ENCODE measurements at regions not wholly inside any gene's neighbourhood (a gene's known extent, or its start where the extent isn't known, plus 50 kb on each side); places are given as distances from the start of the nearest gene placed in this dataset.

GRCh38 chr14:82778601-82779000, 1244.9 kb upstream of the SEL1L start:
- TF ChIP-seq GABPA (IDR thresholded peaks at IDR 0.05; ENCODE audit: low read depth) (no peak), CTCF (IDR thresholded peaks at IDR 0.05; ENCODE audit: insufficient read depth, low read length) (no peak), POLR2AphosphoS5 (IDR thresholded peaks at IDR 0.05; ENCODE audit: low read depth) (no peak), REST (IDR thresholded peaks at IDR 0.05; ENCODE audit: insufficient replicate concordance, low read depth) (no peak), SPI1 (IDR thresholded peaks at IDR 0.05; ENCODE audit: borderline replicate concordance, low read depth) (no peak)
- Histone ChIP-seq H3K27ac (replicated peaks) (no peak overlapping the region), H3K4me3 (replicated peaks; ENCODE audit: insufficient read depth, low read length) (no peak overlapping the region), H3K27me3 (ENCODE audit: insufficient read depth, poor library complexity, severe bottlenecking) (no peaks in the 10 kb centered on the region)
- no peak for DNase-seq (ENCODE audit: low read depth in 1 of 2, low spot score in 1 of 2)

- Histone ChIP-seq H3K4me3 (replicated peaks; ENCODE audit: insufficient read depth, low read length) (no peak overlapping the region), H3K27me3 (ENCODE audit: insufficient read depth, poor library complexity, severe bottlenecking) (no peaks in the 10 kb centered on the region), H3K27ac (replicated peaks) (no peak overlapping the region)
- DNase-seq (ENCODE audit: low read depth in 1 of 2, low spot score in 1 of 2), result no peak
- TF ChIP-seq POLR2AphosphoS5 (IDR thresholded peaks at IDR 0.05; ENCODE audit: low read depth) (no peak), REST (IDR thresholded peaks at IDR 0.05; ENCODE audit: insufficient replicate concordance, low read depth) (no peak), GABPA (IDR thresholded peaks at IDR 0.05; ENCODE audit: low read depth) (no peak), SPI1 (IDR thresholded peaks at IDR 0.05; ENCODE audit: borderline replicate concordance, low read depth) (no peak), CTCF (IDR thresholded peaks at IDR 0.05; ENCODE audit: insufficient read depth, low read length) (no peak)
Observed at GRCh38 chr14:82779301-82779700, 1245.6 kb upstream of the SEL1L start.

GRCh38 chr14:82785756-82786482, 1252.3 kb upstream of the SEL1L start:
- no peaks in the 10 kb centered on the region for H3K27me3 ChIP-seq (ENCODE audit: insufficient read depth, poor library complexity, severe bottlenecking)
- TF ChIP-seq REST (IDR thresholded peaks at IDR 0.05; ENCODE audit: insufficient replicate concordance, low read depth), result no peak
- no peak for TF ChIP-seq SPI1 (IDR thresholded peaks at IDR 0.05; ENCODE audit: borderline replicate concordance, low read depth)
- no peak for TF ChIP-seq CTCF (IDR thresholded peaks at IDR 0.05; ENCODE audit: insufficient read depth, low read length)
- no peak for TF ChIP-seq GABPA (IDR thresholded peaks at IDR 0.05; ENCODE audit: low read depth)
- TF ChIP-seq POLR2AphosphoS5 (IDR thresholded peaks at IDR 0.05; ENCODE audit: low read depth), result no peak
- no peak overlapping the region for H3K4me3 ChIP-seq (replicated peaks; ENCODE audit: insufficient read depth, low read length)
- no peak overlapping the region for H3K27ac ChIP-seq (replicated peaks)
- DNase-seq (ENCODE audit: low read depth in 1 of 2, low spot score in 1 of 2), result no peak
